NCI-H1436 treated with DMSO at 0.1 percent for 48 hours (cell line): ENCODE measurements at regions not wholly inside any gene's neighbourhood (a gene's known extent, or its start where the extent isn't known, plus 50 kb on each side); places are given as distances from the start of the nearest gene placed in this dataset.

Experiments
- DNase-seq: peaks from one replicate; lab custom pipeline; 2025; lab: John Stamatoyannopoulos, UW

DNA sequence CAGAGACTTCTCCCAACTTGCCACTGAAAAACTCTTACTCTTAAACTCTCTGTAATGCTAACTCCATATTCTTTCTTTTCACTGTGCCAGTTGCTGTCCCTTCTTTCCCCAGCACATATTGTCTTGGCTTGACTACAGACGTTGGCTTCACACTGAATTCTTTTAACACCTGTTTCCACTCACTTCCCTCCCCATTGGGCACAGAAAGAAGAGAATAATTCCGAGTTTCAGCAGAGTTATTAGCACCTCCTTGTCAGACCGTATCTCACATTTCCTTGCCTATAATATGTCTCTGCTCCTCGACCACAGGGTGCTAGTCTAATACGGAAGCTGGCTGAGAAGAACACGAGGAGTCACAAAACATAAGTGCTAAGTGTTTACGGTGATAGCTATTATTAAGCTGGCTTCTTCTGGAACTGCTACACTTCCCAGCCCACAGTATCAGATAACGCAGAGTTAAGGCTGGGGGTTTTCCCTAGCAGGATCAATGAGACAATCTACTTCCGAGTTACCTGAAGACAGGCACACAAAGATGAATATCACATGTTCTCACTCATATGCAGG lies 188.5 kb upstream of the CDH8 start:
- no peak for DNase-seq

DNA sequence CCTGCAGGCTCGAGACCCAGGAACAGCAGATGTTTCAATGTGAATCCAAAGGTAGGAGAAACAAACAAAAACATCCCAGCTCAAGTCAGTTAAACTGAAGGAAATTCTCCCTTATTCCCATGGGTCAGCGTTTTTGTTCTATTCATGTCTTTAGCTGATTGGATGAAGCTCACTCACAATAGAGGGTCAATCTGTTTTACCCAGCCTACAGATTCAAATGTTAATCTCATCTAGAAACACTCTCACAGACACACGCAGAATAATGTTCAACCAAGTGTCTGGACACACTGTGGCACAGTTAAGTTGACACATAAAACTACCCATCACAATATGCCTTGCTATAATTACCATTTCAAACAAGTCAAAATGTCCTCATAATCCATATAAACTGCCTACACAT lies 180.6 kb upstream of the CDH8 start:
- no peak for DNase-seq

DNA sequence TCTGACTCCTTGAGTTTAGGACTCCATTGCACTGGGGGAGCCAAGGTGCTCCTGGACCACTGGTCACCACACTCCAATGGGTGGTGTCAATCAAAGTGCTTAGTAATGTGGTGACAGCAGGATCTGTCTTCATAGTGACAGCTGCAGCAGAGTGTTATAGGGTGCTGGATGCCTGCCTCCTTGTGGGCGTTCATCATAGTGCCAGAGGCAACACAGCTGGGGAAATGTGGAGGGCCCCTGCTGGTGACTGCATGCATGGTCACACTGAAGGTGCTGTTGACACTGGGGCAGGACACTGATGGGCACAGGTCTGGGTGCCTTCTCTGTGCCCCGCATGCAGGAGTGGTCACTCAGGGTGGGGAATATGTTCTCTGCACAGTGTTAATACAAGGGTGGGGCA lies 177.5 kb upstream of the CDH8 start:
- DNase-seq, result no peak

DNA sequence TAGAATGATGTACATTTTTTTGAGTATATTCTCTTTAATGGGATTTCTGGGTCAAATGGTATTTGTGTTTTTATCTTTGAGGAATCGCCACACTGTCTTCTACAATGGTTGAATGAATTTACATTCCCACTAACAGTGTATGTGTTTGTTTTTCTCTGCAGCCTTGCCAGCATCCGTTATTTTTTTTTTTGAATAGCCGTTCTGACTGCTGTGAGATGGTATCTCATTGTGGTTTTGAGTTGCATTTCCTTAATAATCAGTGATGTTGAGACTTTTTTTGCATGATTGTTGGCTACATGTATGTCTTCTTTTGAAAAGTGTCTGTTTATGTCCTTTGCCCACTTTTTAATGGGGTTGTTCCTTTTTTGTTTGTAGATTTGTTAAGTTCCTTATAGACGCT lies 172.7 kb upstream of the CDH8 start:
- DNase-seq, result no peak

DNA sequence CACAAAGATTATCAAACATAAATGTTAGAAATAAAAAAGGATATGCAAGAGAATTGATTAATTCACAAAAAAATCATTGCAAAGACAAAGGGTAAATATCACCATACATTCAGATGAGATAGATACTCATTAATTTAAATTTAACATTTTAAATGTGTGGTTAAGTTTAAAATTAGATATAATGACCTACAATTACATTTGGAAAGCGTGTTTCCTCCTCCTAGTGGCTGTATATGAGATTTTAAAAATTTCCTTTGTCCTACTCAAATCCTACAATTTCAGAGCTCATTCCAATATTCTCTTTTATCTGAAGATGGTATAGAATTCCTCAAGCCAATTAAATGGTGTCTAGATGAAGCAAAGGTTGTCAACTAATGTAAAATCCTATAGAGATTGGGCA lies 169.2 kb upstream of the CDH8 start:
- DNase-seq, result no peak

DNA sequence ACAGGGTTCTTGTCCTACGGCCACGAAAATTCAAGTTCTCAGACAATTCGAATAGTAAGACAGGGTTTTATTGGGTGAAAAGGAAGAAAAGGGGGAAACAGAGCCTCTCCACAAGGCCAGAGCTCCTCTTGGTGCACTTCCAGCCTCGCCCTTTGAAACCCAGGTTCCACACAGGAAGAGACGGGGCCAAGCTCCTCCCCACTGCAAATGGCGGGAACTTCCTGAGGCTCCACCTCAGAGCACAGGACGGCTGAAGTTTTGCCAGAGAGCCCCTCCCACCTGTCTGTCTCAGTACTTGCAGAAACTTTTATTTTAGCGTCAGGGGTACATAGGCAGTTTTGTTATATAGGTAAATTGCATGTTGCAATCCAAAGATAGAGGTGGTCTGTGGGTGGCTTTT lies 165.7 kb upstream of the CDH8 start:
- DNase-seq, result no peak

DNA sequence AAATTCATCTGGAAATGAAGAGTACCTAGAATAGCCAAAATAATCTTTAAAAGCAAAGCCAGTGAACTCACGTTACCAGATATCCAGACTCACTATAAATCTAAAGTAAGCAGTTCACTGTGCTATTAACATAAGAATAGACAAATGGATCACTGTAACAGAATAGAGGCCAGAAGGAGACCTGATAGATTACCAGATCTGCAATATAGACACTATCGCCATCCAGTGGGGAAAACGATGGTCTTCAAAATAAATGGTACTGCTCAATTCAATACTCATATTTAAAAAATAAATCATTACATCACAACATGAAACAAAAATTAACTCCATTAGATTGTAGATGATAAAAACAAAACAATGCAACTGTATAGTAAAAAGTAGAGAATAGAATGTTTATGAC lies 158.6 kb upstream of the CDH8 start:
- DNase-seq, result no peak

DNA sequence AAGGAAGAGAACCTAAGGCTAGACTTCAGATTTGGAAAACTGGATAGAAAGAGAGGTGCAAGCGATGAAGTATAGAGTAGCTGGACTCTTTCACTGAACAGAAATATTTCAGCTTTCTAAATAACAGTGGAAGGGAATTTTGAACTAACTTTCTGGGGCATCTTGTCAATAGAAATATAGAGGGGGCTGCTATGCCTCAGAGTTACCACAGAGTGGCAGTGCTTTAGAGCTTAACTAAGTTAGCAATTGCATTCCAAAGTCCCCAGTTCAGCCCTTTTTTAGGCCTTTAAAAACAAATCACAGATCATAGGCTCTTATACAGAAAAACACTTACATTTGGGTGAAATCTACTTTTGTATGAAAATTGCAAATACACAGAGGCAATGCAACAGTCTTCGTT lies 154.2 kb upstream of the CDH8 start:
- no peak for DNase-seq

DNA sequence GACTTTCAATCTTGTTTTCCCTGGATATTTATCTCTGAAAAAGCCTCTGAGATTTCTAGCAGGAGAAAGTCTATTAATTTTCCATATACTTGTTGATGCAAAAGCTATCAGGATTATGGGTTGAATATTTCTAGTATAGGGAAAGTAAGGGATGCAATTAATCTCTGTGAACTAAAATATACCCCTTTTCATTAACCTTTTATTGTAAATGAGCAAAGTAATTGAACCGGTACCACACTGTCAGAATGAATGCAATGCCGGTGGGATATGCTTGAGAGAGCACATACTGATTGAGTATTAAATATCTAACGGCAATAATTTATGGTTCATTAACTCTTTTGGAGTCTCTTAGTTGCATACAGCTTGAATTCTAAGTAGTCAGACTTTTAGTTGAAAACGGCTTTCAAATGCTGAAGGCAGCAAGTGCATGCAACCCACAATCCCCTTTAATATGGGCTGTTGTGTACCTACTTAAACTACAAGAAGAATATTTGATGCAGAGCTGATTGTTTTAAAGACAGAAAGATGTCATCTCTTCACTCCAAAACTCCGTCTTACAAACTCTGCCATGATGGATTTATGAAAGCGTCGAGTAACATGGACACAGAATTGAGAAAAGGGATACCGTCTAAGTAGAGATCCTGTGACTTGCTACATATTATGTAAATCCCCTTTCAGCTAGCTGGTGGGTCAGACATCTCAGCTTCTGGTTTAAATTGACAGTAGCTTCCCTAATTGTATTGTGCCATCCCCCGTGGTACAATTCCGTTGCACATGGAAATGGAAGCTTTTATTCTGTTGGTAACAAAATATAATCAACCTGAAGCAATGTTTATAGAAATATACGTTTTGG lies 141.3 kb upstream of the CDH8 start:
- DNase-seq, result no peak

DNA sequence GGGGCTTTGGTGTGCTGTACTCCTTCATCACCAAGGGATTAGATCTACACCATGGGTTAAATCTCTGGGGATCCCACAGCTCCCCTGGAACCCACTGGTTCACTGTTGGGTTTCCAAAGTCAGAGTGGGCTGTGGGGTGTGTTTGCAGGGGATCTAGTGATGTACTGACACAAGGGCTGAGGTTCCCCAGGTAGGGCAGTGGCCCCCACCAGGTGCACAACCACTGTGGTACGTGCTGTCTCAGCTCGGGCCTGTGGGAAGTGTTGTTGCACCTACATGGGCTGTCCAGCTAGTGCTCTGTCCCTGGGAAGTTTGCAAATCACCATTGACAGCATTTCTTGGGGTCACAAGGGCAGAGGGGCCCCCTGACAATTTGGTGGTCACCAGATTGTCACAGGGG lies 134.4 kb upstream of the CDH8 start:
- no peak for DNase-seq

DNA sequence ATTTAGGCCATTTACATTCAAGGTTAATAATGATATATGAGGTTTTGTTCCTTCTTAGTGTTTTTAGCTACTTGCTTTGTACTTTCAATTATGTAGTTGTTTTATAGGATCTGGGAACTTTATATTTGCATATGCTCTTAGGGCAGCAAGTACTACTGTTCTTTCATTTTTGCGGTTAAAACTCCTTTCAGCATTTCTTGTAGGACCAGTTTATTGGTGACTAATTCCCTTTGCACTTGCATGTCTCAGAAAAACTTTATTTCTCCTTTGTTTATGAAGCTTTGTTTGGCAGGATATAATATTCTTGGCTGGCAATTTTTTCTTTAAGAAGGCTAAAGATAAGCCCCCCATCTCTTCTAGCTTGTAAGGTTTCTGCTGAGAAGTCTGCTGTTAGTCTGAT lies 131.3 kb upstream of the CDH8 start:
- DNase-seq, result no peak

DNA sequence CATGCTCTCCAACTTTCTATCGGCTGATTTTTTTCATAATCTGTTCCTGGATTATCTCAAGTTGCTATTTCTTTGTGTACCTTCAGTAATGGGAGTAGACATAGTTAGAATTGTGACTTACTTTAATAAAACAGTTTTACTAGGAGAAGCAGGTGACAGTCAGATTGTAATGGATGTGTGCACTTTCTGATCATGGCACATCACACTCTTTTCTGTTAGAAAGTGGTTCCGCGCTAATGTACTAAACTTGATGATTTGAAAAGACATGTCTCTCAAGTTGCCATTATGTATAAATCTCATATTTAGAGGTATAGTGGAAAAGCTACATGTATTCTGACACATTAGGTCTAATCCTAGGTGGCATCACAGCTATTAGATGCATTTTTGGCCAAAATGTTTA lies 121.3 kb upstream of the CDH8 start:
- no peak for DNase-seq

DNA sequence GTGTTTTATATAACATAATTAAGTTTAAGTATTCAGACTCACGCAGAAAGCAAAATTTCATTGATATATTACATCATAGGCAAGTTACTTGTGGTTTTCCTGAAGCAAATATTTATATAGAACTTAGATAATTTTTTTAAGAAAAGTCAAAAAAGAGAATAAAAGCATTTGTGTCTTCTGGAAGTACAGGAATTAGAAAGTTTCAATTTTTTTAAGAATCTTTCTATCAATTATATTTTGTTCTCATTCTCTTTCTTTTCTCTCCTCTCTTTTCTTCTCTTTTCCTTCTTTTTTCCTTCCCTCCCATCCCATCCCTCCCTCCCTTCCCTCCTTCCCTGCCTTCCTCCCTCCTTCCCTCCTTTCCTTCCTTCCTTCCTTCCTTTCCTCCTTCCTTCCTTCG lies 120.7 kb upstream of the CDH8 start:
- DNase-seq, result no peak

DNA sequence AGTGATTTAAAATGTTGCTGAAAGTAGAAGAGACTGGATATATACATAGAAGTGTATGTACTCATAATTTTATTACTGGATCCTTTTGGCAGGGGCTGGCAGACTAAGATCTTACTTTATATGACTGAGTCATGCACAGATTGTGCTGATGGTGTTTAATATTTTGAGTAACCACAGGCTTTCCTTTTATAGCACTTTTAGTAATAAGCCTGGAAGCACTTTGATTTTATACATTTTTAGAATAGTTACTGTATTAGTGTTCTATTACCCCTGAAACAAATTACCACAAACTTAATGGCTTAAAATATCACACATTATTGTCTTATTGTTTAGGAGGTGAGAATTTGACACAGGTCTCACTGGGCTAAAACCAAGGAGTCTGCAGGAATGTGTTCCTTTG lies 113.4 kb upstream of the CDH8 start:
- DNase-seq, result no peak

DNA sequence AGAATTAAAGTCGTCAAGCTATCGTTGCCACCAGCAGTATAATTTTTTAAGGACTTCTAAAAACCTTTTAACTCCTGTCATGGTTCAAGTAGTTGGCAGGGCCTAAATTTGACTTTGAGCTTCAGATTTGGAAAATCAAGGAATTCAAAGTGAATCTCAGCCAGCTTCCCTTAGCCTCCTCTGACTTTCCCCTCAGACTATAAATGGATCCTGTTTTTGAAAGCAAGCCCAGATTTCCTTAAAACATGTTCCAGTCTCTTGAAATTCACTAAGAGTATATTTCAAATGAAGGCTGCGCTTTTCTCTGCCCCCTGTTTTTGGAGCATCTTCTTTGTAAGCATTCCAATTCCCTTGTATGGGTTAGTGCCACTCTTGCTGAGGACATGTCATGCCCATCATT lies 101.8 kb upstream of the CDH8 start:
- DNase-seq, result no peak

DNA sequence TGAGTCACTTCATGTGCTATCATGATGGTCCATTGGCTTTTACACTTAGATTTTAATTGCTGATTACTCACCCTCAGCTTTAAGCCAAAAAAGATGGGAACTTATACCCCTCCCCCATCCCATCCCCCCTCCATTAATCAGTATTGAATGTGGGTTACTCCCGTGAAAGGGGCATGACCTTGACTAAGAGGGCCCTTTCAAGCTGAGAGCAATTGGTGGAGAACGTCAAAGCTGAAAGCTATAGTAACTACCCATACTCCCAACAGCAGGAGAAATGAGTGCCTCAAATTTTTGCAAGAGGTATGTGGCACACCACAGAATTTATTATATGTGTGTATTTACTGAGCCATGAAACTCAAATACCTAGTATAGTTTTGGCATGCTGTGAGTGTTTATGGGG lies 99.7 kb upstream of the CDH8 start:
- DNase-seq, result no peak

DNA sequence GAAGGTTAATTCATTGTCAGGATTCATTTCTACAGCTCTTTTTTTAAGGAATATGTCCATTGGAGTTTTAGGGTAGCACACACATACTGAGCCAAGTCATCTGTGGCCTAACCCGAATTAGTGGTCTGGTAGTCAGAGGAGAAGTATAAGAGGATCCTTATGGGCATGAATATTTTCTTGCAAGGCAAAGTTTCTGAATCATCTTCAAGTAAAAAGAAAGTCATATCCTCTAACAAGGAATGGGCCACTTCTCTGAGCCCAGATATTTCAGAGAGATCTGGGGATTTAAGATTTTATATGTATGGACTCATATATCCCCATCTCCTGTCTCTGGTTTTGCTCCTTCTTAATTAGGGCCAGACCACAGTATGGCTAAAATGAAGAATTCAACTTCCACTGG lies 99.2 kb upstream of the CDH8 start:
- DNase-seq, result no peak

DNA sequence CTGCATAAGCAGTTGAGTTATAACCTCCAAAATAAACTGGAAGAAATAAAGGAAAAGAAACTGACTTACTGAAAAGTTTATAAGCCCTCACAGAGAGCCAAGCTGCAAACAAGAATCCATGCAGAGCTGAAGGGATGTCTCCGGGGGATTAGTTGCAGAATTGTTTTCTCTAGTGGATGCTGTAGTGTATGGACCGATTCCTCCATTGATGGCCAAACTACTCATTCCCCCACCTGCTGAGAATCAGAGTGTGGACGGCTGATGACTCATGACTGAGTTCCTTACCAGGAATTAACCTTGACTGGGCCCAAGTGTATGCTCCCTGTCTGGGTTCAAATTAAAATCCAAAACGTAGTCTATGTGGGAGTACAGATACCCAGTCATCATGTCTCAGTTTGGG lies 93.9 kb upstream of the CDH8 start:
- DNase-seq, result no peak

DNA sequence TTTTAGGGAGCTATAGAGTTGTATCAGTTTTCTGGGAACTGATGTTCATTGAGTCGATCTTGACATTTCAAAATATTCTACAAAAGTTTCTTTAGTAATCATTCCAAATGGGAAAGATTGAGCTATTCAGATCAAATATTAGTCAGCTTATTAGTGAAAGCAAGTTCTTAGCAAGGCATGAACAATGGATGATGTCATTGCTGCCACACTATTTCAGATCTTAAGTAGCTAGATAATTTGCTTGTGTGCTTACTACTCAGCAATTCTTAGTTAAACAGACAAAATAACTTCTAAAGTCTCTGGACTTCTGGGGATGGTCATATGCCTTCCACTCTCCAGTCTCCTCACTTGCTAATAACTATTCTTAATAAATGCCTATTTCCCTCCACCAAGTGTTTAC lies 69.0 kb upstream of the CDH8 start:
- DNase-seq, result no peak

DNA sequence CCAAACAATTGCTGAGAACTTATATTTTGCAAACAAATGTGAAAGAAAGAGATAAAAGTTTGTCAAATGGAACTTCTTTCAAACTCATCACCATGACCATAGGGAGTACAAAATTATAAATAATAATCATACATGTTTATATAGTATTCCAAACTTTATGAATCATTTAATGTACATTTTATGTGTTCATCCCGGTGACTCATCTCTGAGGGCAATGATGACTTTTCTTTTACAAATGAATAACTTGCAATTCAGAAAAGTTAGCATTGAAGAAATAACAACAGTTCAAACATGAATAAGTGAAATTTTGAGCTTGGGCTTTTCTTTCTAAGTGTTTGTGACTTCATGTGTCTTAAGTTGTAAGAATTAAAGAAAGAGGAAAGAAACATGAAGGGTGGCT lies 66.3 kb upstream of the CDH8 start:
- DNase-seq, result no peak

DNA sequence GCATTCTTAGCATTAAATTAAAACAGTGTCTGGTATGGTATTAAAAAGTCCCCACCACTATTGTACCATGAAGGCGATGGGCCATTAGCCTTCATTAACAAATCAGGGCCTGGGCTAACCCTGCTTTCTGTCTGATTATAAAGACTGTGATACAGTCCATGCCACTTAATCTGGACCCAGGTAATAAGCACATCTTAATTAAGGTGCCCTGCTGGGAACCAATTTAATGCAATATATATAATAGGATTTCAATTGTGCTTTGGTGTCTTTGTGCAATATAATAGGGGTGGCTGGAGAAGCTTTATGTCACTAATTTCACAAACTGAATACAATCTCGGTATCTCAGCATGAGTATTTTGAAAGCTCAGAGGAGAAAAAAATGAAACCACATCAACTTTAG lies 64.4 kb upstream of the CDH8 start:
- DNase-seq, result no peak

DNA sequence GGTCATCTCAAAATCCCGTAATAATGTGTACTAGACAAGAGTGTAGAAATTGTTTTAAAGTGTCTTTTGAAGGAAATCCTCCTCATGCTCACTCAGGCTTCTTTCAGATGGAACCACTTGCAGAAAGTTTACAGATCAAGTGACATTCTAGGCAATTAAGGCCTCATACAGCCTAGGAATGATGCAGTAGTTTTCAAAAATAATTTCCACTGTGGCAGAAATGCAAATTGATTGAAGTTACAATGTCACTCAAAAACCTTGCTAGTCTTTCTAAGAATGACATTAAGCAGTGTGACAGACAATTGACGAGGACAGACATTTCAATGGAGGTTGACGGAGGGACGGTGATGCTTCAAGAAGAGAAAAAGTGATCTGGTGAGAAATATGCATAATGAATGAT lies 53.5 kb upstream of the CDH8 start:
- no peak for DNase-seq

DNA sequence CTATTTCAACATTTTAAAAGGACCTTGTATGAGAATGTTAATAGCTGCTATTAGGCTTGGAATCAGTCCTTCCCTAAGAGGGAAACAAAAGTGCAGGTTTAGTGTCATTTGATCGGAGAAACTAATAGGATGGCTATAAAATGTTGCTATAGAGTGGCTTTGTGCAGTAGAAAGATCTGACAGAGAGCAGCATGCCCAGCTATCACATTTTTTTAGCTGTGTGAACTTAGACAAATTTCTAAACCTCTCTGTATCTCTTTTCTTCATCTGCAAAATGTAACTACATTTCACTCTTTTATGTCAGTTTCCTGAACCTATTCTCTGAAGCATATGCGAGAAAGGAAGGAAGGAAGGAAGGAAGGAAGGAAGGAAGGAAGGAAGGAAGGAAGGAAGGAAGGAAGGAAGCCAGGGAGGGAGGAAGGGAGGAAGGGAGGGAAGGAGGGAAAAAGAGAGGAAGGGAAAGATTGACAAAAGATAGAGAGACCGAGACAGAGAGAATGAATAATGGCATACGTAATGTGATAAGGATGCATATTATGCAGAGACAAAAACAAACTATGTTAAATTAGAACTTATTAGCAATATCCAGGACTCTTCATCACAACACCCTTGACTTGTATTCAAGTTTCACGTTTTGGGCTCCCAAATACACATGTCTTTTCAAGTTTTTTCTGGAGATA lies 52.6 kb upstream of the CDH8 start:
- DNase-seq, result no peak
